Erythroblast (primary cell): ENCODE measurements at regions not wholly inside any gene's neighbourhood (a gene's known extent, or its start where the extent isn't known, plus 50 kb on each side); places are given as distances from the start of the nearest gene placed in this dataset.

Source experiments
- GATA1 ChIP-seq: IDR thresholded peaks from 2 replicates; pipeline ENCODE4 v1.6.1; 2011; ENCODE audit warnings: low read depth, mild to moderate bottlenecking, control low read depth, low read length, moderate library complexity
- POLR2A ChIP-seq: IDR thresholded peaks from 2 replicates; pipeline ENCODE4 v1.6.1; 2011; ENCODE audit warnings: mild to moderate bottlenecking, low read length

- TF ChIP-seq POLR2A, result no peak
- no peak for TF ChIP-seq GATA1
These were observed 114.1 kb upstream of the STX18 start for GRCh38 chr4:4655901-4656300.
